HG03108 (cell line): ENCODE measurements at regions not wholly inside any gene's neighbourhood (a gene's known extent, or its start where the extent isn't known, plus 50 kb on each side); places are given as distances from the start of the nearest gene placed in this dataset.

Experiments used
- ATAC-seq: cut with Tn5 transposase; IDR thresholded peaks from one replicate; pipeline ENCODE4 v1.9.1; 2021; ENCODE audit warnings: moderate library complexity; ENCODE audit not compliant: unreplicated experiment

- ATAC-seq: no peak
Measured at GRCh38 chr12:124418156-124418555, 123.3 kb downstream of the RFLNA start.

- no peak for ATAC-seq
Measured at GRCh38 chr12:124416516-124417395, 121.9 kb downstream of the RFLNA start.

GRCh38 chr12:124415064-124415463, 120.2 kb downstream of the RFLNA start:
- no peak for ATAC-seq

- no peak for ATAC-seq
Measured at GRCh38 chr12:124413915-124414314, 119.0 kb downstream of the RFLNA start.

GRCh38 chr12:124413401-124413800, 118.5 kb downstream of the RFLNA start:
- no peak for ATAC-seq

- ATAC-seq: no peak
Measured at GRCh38 chr12:124412646-124413015, 117.7 kb downstream of the RFLNA start.

- ATAC-seq: no peak
Measured at GRCh38 chr12:124411953-124412645, 117.2 kb downstream of the RFLNA start.

- ATAC-seq: no peak
Measured at GRCh38 chr12:124411281-124411878, 116.5 kb downstream of the RFLNA start.

- ATAC-seq: no peak
Measured at GRCh38 chr12:124410354-124411175, 115.7 kb downstream of the RFLNA start.

GRCh38 chr12:124408822-124409517, 114.1 kb downstream of the RFLNA start:
- ATAC-seq: no peak

- ATAC-seq: no peak
Measured at GRCh38 chr12:124407074-124407473, 112.2 kb downstream of the RFLNA start.

GRCh38 chr12:124406043-124406442, 111.2 kb downstream of the RFLNA start:
- no peak for ATAC-seq

GRCh38 chr12:124405592-124405991, 110.7 kb downstream of the RFLNA start:
- ATAC-seq: no peak

- no peak for ATAC-seq
Measured at GRCh38 chr12:124405151-124405550, 110.3 kb downstream of the RFLNA start.

- no peak for ATAC-seq
Measured at GRCh38 chr12:124404162-124404784, 109.4 kb downstream of the RFLNA start.

GRCh38 chr12:124403273-124403672, 108.4 kb downstream of the RFLNA start:
- no peak for ATAC-seq

- ATAC-seq: no peak
Measured at GRCh38 chr12:124402248-124403066, 107.6 kb downstream of the RFLNA start.

- no peak for ATAC-seq
Measured at GRCh38 chr12:124401704-124402221, 106.9 kb downstream of the RFLNA start.

- no peak for ATAC-seq
Measured at GRCh38 chr12:124400124-124400523, 105.2 kb downstream of the RFLNA start.
